HG02588 (cell line): ENCODE measurements at regions not wholly inside any gene's neighbourhood (a gene's known extent, or its start where the extent isn't known, plus 50 kb on each side); places are given as distances from the start of the nearest gene placed in this dataset.
"Not testable (repeated sequence)": the region's sequence is repeated elsewhere in the genome, so short reads cannot be mapped to it uniquely, and the experiment has no call there.

Source experiments
- ATAC-seq: cut with Tn5 transposase; IDR thresholded peaks from one replicate; pipeline ENCODE4 v1.9.1; 2021; ENCODE audit warnings: mild to moderate bottlenecking, moderate library complexity; ENCODE audit not compliant: unreplicated experiment

DNA sequence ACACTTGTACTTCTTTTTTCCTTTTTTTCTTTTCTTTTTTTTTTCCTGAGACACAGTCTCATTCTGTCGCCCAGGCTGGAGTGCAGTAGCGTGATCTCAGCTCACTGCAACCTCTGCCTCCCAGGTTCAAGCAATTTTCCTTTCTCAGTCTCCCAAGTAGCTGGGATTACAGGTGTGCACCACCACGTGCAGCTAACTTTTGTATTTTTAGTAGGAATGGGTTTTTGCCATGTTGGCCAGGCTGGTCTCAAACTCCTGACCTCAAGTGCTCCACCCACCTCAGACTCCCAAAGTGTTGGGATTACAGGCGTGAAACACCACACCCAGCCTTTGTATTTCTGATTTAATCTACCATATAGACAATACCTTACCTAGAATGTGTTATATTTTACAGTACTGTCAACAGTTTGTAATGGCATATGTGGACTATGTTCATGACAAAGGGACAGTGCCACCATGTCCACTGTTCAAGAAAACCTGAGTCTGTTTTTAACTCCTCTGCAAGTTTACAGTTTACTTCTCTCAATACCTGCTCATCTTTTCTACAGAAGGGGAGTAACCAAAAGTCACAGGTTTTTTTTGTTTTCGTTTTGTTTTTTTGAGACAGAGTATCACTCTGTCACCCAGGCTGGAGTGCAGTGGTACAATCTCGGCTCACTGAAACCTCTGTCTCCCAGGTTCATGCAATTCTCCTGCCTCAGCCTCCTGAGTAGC is 223.9 kb upstream of the KLF14 start:
- ATAC-seq: not testable (repeated sequence)

DNA sequence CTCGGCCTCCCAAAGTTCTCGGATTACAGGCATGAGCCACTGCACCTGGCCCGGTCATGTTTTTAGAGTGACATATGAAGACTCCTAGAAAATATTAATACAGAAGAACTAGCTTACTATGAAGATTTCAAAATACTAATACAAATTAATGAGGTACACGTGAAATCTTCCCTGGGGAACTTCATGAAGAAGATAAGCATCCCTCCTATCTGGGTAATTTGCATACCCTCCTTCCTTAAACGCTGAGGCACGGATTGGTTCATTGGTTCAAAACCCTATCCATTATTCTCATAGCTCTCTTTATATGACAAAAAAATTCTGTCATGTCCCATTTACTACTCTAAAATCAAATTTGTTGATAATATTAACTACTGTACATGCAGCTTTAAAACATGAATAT is 224.8 kb upstream of the KLF14 start:
- no peak for ATAC-seq

DNA sequence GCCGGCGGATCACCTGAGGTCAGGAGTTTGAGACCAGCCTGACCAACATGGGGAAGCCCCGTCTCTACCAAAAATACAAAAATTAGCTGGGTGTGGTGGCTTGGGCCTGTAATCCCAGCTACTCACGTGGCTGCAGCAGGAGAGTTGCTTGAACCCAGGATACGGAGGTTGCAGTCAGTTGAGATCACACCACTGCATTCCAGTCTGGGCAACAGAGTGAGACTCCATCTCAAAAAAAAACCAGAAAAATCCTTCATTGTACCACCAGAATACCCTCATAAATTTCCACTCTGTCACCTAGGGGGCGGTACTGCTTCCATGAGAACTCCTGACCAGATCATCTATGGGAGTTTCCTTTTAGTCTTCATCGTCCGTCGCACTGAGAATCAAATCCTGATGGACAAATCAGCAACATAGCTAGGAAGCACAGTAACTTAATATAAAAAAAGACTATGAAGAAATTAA is 225.8 kb upstream of the KLF14 start:
- ATAC-seq: no peak

DNA sequence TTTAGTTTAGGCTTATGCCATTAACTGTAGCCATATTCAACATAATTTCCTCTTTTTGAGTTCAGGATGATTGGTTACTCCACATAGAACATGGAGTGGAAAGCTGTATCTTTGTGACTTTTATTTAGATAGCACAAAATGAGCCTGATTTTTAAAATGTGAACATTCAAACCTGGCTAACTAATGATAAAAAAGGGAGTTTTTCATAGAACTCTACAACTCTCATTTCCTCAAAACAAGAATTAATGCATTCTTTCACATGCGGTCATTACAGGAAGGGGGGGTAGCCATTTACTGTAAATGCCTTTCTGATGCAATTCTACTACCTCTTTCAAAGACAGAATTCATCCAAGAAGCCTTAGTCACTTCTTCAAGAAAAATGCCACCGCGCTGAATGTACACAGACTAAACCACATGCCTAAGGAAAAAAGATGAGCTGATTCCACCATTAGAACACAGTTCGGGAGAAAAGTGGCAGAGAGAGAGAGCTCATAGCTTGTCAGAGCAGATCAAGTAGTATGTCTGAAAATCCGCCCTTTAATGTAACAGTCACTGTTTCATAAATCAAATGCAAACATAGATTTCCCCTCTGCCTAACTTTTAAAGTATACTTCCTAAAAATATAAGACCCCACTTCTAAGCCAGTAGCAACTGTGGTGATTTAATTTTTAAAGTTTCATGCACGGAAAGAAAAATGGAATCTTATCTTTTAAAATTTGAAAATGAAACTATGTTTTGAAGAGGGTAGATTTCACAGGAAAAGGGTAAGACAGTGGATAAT is 226.4 kb upstream of the KLF14 start:
- ATAC-seq: peak; percentile 34

DNA sequence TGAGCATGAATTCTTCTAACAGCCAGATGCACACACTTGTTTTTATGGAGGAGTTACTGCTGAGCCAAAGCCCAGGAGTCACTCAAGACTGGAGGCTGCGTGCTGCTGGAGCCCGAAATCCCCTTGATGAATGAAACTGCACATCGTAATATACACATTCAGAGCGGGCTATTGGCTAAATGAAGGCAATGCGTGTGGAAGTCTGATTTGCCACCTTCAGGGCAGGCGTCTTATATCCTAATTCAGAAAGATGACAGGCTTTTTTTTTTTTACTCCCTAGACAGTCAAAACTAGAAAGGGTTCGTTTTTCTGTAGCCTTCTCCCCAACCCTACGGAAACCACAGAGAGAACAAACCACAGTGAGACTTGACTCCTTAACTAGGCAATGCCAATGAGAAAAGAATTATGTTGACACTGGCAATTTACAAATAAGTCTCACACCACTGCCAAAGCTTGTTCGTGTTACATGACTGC is 227.2 kb upstream of the KLF14 start:
- peak; percentile 76 for ATAC-seq

DNA sequence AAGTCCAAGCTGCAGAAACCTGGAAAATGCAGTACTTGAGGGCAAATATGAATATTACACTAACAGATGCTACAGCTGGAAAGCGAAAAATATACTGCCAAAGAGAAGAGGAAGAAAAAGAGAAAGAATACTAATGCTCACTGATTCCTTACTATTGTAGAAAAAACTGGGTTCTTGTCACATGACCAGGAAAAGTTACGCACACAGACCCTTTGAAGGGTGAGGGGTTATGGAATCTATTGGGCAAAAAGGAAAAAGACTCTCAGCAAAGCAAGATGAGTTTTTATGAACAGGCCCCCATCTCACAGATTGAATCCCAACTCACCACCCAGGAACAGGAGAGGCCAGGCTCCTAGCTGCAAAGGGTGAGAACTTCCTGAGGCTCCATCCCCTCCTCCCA is 228.1 kb upstream of the KLF14 start:
- ATAC-seq: no peak

DNA sequence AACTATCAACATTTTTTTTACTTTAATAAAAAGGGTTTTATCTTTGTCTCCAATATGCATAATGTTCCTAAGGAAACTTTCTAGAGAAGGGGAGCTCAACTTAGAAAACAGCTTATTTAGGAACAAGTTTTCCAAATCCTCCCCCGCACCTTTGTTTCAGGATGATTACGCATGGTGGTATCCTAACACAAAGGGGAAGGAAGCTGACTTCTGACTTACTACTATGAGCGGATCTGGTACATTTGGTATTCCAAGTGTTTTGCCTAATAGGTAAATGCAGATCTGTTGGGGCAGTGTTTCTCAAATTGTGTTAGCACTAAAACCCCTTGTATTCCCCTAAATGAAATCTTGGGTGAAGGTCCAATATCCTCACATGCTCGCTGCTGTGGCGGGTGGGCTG is 229.3 kb upstream of the KLF14 start:
- ATAC-seq: no peak

DNA sequence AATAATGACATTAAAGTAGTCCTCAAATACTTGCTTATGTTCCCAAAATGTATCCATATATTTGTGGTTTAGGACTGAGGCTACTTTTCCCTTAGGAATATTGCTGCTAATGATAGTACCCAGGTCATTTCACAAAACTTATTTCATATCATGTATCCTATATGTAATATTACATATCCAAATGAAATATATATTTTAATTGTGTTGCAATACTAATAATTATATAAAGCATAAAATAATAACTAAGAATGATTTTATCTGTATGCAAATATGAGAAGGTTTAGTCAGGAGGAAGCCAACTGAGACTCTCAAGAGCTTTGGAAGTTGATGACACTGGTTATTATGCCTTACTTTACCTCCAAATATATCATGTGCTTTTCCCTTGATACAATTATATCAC is 231.5 kb upstream of the KLF14 start:
- no peak for ATAC-seq

DNA sequence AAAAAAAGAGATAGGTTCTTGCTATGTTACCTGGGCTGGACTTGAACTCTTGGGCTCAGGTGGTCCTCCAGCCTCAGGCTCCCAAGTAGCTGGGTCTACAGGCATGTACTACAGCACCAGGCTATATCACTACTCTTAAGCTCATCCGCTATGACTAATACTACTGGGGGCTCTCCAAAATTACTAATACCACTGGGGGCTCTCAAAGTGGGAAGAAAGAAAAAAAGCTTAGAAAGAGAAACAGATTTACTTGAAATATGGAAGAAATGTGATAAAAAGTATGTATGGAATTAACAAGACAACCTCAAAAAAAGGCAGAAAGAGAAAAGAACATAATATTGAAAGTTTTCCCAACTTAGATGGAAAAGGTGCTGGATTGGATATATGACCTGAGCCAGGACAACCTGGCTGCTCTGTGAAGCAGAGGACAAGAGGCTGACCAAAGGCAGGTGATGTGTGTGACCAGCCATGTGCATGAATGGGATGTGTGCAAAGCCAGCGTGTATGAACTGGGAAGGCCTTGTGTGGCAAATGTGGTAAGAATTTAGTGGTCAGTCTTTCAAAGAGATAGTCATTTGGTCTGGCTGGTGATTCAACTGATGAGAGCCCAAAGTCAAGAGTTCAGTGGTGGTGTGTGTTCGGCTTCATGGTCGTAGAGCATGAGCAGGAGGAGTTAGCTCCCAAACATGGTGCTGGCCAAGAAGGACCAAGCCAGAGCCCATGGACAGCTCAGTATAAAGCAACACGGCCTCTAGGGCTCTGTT is 232.4 kb upstream of the KLF14 start:
- peak; percentile 62 for ATAC-seq

DNA sequence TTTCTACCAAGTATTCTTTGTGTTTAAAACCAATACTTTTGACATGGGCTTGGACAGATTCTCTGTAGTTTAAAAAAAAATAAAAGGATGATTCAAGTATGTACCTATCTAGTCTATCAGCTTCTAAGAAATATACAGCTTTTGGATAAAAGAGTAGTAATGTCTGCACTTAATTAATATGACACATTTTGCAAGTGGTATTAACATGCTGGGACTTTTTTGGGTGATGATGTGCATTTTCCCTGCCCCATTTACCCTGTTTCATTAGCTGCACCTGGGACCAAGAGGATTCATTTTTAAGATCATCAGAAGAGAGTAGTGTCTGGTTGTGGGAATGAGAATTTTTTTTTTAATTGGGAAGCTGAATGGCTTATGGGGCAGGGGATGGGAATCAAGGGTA is 236.2 kb upstream of the KLF14 start:
- no peak for ATAC-seq

DNA sequence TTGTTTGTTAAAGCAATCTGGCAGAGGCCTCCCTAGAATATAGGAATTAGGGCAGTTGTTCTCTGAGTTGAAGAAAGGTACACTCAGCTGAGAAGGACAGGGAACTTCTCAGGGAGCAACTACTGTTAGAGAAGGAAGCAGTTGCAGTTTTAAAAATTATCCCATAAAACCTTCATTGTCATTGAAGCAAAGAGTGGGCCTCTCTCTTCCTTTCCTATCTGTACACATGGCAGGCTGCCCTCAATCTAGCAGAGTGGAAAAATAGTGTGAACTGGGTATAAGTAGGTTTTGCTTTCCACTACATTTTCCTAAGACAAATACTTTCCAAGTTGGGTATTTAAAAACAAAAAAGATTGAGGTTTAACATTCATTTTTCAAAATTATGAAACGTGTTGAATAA is 236.7 kb upstream of the KLF14 start:
- ATAC-seq: no peak

DNA sequence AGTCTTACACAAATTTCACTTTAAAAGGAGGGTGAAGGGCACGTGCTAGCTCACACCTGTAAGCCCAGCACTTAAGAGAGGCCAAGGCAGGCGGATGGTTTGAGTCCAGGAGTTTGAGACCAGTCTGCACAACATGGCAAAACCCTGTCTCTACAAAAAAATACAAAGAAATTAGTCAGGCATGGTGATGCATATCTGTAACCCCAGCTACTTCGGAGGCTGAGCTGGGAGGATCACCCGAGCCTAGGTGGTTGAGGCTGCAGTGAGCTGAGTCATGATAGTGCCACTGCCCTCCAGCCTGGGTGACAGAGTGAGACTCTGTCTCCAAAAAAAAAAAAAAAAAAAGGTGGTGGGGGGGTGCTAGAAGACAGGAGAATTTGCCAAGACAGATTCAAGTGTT is 237.3 kb upstream of the KLF14 start:
- no peak for ATAC-seq

DNA sequence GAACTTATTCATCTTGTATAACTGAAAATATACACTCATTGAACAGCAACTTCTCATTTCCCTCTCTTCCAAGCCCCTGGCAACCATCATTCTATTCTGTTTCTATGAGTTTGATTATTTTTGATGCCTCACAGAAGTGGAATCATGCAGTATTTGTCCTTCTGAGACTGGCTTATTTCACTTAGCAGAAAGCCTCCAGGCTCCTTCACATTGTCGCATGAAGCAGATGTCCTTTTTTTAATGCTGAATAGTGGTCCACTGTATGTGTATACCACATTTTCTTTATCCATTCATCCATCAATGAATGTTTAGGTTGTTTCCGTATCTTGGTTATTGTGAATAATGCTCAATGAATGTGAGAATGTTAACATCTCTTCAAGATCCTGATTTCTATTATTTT is 238.2 kb upstream of the KLF14 start:
- no peak for ATAC-seq

DNA sequence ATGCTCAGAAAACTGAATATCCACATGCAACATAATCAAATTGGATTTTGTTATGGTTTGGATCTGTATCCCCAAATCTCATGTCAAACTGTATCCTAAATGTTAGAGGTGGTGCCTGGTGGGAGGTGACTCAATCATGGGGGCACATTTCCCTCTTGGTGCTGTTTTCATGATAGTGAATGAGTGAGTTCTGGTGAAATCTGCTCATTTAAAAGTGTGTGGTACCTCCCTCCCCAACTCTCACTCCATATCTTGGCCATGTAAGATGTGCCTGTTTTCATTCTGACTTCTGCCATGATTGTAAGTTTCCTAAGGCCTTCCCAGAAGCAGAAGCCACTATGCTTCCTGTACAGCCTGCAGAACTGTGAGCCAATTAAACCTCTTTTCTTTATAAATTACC is 239.6 kb upstream of the KLF14 start:
- no peak for ATAC-seq

DNA sequence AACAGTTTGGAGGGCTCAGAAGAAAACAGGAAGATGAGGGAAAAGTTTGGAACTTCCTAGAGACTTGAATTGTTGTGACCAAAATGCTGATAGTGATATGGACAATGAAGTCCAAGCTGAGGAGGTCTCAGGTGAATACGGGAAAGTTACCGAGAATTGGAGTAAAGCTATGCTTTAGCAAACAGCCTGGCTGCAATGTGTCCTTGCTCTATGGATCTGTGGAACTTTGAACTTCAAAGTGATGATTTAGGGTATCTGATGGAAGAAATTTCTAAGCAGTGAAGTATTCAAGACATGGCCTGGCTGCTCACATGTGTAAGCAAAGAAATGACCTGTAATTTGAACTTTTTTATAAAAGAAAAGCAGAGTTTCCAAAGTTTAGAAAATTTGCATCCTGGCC is 240.2 kb upstream of the KLF14 start:
- no peak for ATAC-seq

DNA sequence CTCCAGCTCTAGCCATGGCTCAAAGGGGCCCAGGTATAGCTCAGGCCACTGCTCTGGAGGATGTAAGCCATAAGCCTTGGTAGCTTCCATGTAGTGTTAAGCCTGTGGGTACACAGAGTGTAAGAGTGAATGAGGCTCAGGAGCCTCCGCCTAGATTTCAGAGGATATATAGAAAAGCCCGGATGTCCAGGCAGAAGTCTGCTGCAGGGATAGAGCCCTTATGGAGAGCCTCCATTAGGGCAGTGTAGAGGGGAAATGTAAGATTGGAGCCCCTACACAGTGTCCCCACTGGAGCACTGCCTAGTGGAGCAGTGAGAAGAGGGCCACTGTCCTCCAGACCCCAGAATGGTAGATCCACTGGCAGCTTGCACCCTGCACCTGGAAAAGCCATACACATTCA is 240.8 kb upstream of the KLF14 start:
- ATAC-seq: no peak

DNA sequence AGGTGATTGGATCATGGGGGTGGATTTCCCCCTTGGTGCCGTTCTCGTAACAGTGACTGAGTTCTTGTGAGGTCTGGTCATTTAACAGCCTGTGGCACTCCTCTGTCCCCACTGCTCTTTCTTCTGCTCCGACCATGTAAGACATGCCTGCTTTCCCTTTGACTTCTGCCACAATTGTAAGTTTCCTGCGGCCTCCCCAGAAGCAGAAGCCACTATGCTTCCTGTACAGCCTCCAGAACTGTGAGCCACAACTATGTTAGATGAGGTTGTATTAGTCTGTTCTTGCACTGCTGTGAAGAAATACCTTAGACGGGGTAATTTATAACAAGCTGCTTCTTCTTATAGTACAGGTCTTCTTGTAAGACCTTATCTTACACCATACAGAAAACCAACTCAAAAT is 241.7 kb upstream of the KLF14 start:
- ATAC-seq: no peak

DNA sequence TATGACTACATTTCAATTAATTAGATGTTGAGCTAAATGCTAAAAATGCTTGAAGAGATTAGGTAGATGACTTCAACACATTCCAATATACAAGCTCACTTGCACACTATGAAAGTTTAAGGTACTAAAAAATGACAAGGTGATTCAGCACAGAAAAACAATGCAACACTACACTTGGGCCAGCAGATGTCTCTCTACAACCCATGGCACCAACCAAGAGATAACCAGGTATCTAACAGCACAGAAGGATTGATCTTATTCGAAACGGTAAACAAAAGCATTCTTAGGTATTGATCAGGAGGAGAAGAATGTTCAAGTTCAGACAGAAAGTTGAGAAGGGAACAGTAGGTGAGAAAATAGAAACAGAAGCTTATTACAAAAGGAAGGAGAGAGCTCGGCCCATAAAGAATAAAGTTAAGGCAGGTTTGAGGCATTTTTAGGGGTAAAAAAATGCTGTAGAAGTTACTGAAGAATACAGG is 248.2 kb upstream of the KLF14 start:
- ATAC-seq: no peak

DNA sequence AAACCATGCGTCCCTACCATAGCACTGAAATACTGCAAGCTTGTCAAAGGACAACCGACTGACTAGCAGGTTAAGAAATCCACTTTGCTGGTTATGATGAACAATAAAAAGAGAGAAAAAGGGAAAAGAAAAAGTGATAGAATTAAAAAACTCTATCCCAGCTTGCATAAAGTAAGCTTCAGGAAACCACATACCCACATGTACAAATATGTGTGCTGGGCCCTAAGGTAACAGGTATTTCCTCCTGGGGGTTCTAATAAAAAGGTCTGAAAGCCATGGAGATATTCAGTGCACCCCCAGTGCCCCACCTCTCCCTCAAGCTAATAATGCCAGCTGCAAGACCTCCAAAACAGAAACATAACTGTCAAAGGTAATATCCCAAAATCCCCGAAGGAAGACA is 248.6 kb upstream of the KLF14 start:
- ATAC-seq: no peak

DNA sequence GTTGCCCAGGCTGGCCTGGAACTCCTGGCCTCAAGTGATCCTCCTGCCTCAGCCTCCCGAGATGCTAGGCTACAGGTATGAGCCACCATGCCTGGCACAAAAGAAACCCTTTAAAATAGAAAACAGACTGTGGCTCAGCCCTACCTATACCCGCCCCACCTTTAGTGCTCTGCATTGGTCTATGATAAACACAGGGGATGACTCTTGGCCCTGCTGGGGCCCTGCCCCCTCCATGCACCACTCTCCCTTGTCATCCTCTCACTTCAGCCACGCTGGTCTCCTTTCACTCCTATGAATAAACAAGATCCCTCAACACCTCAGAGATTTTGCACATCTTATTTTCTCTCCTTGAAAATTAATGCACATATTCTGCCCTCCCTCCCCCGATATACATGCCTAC is 251.4 kb upstream of the KLF14 start:
- ATAC-seq: no peak

DNA sequence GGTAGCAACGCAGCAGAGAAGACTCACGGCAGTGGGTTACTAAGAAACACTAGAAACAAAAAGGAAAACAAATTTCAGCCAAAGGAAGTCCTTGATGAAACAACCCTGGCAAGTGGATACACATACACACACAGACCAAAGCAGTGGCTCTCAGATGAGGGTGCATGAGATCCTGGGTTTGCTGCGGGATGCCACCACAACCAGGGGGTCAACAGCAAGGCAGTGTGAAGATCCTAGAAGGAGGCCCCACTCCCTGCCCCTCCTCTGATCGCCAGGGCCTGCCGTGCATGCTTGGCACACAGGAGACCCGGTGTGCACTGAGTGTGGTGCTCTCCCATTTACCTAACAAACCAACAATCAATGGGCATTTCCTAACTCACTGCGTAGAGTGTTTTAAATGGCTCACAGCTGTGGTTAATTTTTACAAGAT is 252.3 kb upstream of the KLF14 start:
- ATAC-seq: no peak
